ENCODE measurements at regions not wholly inside any gene's neighbourhood (a gene's known extent, or its start where the extent isn't known, plus 50 kb on each side); places are given as distances from the start of the nearest gene placed in this dataset.

DNA sequence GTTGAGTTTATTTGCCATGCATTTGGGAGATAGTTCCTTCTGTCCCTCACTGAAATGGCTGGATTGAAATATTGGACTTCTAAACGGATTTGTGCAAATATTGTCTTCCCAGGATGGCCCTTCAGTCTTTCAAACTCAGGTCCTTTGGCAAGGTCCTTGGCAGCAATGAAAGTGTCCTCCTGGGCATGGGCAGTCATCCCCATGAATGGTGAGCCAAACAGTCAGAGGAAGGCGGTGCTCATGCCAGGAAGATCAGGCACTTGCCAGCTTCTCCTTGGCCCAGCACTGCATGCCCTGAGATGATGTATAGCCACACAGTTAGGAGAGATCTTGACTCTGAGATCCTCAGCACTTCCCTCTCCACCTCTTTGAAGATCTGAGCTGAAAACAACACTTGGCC lies 221.4 kb upstream of the KLF4 start:
- Histone ChIP-seq H3K14ac (ENCODE audit: insufficient read depth, low read length) (no peak overlapping the region), H4K91ac (ENCODE audit: insufficient read length, low read depth, low read length) (no peak overlapping the region), H3K9me3 (ENCODE audit: control insufficient read depth, low read depth, low read length) (no peaks in the 10 kb centered on the region)

More for the DNA sequence above, 221.4 kb upstream of the KLF4 start:
- Mint-ChIP-seq H3K27me3 (ENCODE audit: low read depth) (no peaks in the 10 kb centered on the region; the same call in 1 of the 2 replicates), H3K36me3 (ENCODE audit: insufficient read depth in 1 of 3, low read depth in 3 of 3) (no peaks in the 10 kb centered on the region), H3K9me3 (no peaks in the 10 kb centered on the region), H3K4me3 (no peak overlapping the region), H3K4me1 (peaks cover 0 to 3% of the 10 kb centered on the region in 2 experiments; a peak in 1 of 4 replicates), H3K27ac (no peak overlapping the region; a peak in 1 of 7 replicates)
- Histone ChIP-seq H3K79me1 (ENCODE audit: insufficient read depth, low read depth, low read length, poor library complexity, severe bottlenecking) (no peaks in the 10 kb centered on the region), H3T11ph (ENCODE audit: low read length) (no peak overlapping the region), H3K9ac (ENCODE audit: extremely low read depth, insufficient read length, low read length) (no peak overlapping the region), H3K4me2 (ENCODE audit: insufficient read depth, insufficient read length, low read length) (no peak overlapping the region), H3K18ac (ENCODE audit: insufficient read length, low read depth, low read length) (no peak overlapping the region), H4K5ac (ENCODE audit: insufficient read length, low read depth, low read length) (no peak overlapping the region), H3K4ac (ENCODE audit: low read depth, low read length) (no peak overlapping the region), H2BK5ac (ENCODE audit: insufficient read length, low read length) (no peak overlapping the region), H3K27me3 (ENCODE audit: insufficient read depth, low read length) (no peaks in the 10 kb centered on the region), H2BK120ac (ENCODE audit: low read depth, low read length, poor library complexity, severe bottlenecking) (no peak overlapping the region), H3K79me2 (ENCODE audit: insufficient read depth, low read length) (no peaks in the 10 kb centered on the region), H3K4me1 (ENCODE audit: insufficient read depth, low read length) (no peaks in the 10 kb centered on the region), H2BK20ac (ENCODE audit: low read depth, low read length, poor library complexity, severe bottlenecking) (no peak overlapping the region), H2BK15ac (ENCODE audit: low read depth, low read length) (no peak overlapping the region), H2BK12ac (ENCODE audit: insufficient read length, low read depth, low read length) (no peak overlapping the region), H4K20me1 (ENCODE audit: control insufficient read depth, insufficient read depth, insufficient read length) (no peaks in the 10 kb centered on the region), H3K27ac (ENCODE audit: insufficient read length, low read depth, low read length) (no peak overlapping the region), H2AFZ (ENCODE audit: low read length) (no peak overlapping the region), H2AK5ac (ENCODE audit: insufficient read length, low read length) (no peak overlapping the region), H3K23me2 (ENCODE audit: insufficient read length, low read depth, low read length, poor library complexity, severe bottlenecking) (no peaks in the 10 kb centered on the region), H4K8ac (replicated peaks; ENCODE audit: insufficient read length, low read depth, low read length) (no peak overlapping the region), H3K56ac (ENCODE audit: insufficient read length, low read depth, low read length) (no peak overlapping the region), H3K23ac (ENCODE audit: insufficient read length, low read depth, low read length) (no peak overlapping the region)
- TF ChIP-seq CTCF (conservative IDR thresholded peaks at IDR 0.05) = no peak
- DNase-seq = no peak
- WGBS (ENCODE audit: extremely low coverage, insufficient read length, low lambda C conversion rate) = no CpG with 5 or more reads among the region's 2 CpGs
